AG04450 (cell line): ENCODE measurements at regions not wholly inside any gene's neighbourhood (a gene's known extent, or its start where the extent isn't known, plus 50 kb on each side); places are given as distances from the start of the nearest gene placed in this dataset.
"Not testable (repeated sequence)": the region's sequence is repeated elsewhere in the genome, so short reads cannot be mapped to it uniquely, and the experiment has no call there.

Experiments
- CTCF ChIA-PET: fragments of 300-600, 350-600 bp; formaldehyde crosslinking; extraction: SDS; loops from one replicate; lab custom pipeline; 2022; ENCODE audit warnings: antibody characterized with exemption, inconsistent platforms; lab: Charles Lee
- POLR2A ChIA-PET: fragments of 350-600 bp; formaldehyde crosslinking; extraction: SDS; loops from one replicate; lab custom pipeline; 2021; ENCODE audit warnings: antibody characterized with exemption, inconsistent platforms; lab: Yijun Ruan, JAX
- DNase-seq: peaks from one replicate; pipeline ENCODE4 v3.0.0-alpha.2; 2011; ENCODE audit warnings: low read depth, low spot score
- H3K27ac ChIP-seq: one replicate; pipeline ENCODE4 v1.5.1; 2012; ENCODE audit warnings: low read depth, low read length, control low read depth
- H3K27me3 ChIP-seq: one replicate; pipeline ENCODE4 v1.6.0; 2012; ENCODE audit warnings: low read length; ENCODE audit not compliant: control insufficient read depth, insufficient read depth
- H3K4me3 ChIP-seq: 2 replicates; pipeline ENCODE4 v1.5.1; 2011; ENCODE audit warnings: mild to moderate bottlenecking, low read depth, low read length, control low read depth
- H3K9me3 ChIP-seq: 2 replicates; pipeline ENCODE4 v1.5.1; 2012; ENCODE audit warnings: low read length; ENCODE audit not compliant: control insufficient read depth, insufficient read depth
- CTCF ChIP-seq: IDR thresholded peaks from 2 replicates; pipeline ENCODE4 v1.5.1; 2011; ENCODE audit warnings: low read depth, low read length, control low read depth, inconsistent platforms

GRCh38 chr13:24931450-24932251, 164.3 kb upstream of the PABPC3 start:
- no peak for DNase-seq
- ChIA-PET POLR2A (no interaction called here), CTCF (interaction anchor here (1.0 to 1.1 kb wide), 2 partner anchors 66 kb away, joined by 3 to 5 read pairs; no protein-coding TSS in a partner anchor)
- TF ChIP-seq CTCF: no peak
- no peak overlapping the region for H3K27ac ChIP-seq
- no peaks in the 10 kb centered on the region for H3K9me3 ChIP-seq
- peak overlapping the region; percentile 43 for H3K4me3 ChIP-seq
- H3K27me3 ChIP-seq: peaks cover 30% of the 10 kb centered on the region

DNA sequence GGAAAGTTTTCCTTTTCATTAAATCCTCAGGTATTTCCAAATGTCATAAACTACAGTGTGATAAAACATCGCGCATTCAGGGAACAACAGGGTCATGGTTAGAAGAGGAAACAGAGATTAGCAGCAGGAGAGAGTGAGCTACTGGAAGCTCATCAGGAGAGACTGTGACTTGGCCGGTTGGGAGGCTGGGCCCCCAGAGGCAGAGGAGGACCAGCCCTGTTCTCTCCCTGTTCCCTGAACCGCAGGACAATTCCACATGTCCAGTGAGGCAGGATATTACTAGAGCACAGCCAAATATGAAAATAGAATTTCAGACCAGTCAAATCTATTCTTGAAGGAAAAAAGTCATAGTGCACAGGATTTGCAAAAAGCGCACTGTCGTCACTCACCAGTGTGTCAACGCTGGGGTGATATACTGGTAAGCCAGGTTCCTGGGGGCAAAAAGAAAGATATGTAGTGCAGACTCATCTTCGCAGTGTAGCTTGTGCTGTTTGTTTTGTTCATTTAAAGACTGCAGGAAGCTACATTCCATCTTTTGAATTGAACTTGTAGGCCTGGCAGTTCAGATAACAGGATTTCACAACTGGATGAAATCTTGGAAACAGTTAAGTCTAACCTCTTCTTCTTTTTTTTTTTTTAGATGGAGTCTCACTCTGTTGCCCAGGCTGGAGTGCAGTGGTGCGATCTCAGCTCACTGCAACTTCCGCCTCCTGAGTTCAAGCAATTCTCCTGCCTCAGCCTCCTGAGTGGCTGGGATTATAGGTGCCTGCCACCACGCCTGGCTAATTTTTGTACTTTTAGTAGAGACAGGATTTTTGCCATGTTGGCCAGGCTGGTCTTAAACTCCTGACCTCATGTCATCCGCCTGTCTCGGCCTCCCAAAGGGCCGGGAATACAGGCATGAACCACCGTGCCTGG, 162.6 kb upstream of the PABPC3 start:
- H3K4me3 ChIP-seq, H3K9me3 ChIP-seq, H3K27ac ChIP-seq, DNase-seq, POLR2A ChIA-PET: not testable (repeated sequence)
- CTCF ChIA-PET: interaction anchor here (0.5 kb wide), 1 partner anchor 68 kb away, joined by 3 read pairs; no protein-coding TSS in a partner anchor
- peaks cover 30% of the 10 kb centered on the region for H3K27me3 ChIP-seq

- CTCF ChIA-PET: interaction anchor here (0.5 kb wide), 1 partner anchor 67 kb away, joined by 3 read pairs; no protein-coding TSS in a partner anchor
- H3K27ac ChIP-seq, H3K9me3 ChIP-seq, H3K4me3 ChIP-seq, POLR2A ChIA-PET, DNase-seq: not testable (repeated sequence)
- peaks cover 30% of the 10 kb centered on the region for H3K27me3 ChIP-seq
Measured at GRCh38 chr13:24934024-24934385, 161.9 kb upstream of the PABPC3 start.

GRCh38 chr13:24938966-24939365, 157.0 kb upstream of the PABPC3 start:
- ChIA-PET CTCF (no interaction called here), POLR2A (no interaction called here)
- Histone ChIP-seq H3K4me3 (no peak overlapping the region), H3K27me3 (no peaks in the 10 kb centered on the region), H3K9me3 (no peaks in the 10 kb centered on the region), H3K27ac (no peak overlapping the region)
- TF ChIP-seq CTCF: no peak
- DNase-seq: no peak

DNA sequence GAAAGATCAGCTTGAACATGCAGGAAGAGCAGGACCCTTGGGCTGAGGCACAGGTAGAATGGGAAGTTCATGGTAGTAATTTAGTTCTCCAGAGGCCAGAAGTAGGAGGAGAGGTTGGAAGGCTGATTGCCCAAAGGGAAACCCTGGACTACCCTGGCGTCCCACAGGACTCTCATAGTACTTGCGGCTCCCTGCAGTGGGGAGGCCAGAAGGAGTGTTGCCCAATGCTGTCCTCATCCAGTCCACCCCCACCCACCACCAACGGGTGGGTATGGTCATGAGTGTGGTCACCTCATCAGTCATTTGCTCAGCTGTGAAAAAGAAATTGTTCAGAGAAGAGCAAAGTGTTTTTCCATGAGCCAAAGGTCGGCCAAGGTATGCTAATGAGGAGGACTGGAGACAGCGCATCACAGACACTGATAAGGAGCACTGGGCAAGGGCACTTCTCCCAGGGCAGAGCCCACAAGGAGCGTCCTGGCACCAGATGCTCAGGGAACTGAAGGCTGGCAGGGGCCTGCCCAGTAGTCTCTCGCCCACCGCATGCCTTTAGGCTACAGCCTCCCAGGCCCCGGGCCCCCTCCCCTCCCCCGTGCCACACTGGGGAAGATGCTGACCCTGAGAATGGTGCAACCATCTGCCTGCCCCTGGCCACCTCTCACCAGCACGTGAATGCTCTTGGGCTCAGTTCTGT, 154.8 kb upstream of the PABPC3 start:
- H3K27me3 ChIP-seq, H3K4me3 ChIP-seq, CTCF ChIA-PET, H3K27ac ChIP-seq, H3K9me3 ChIP-seq, DNase-seq, POLR2A ChIA-PET: not testable (repeated sequence)

DNA sequence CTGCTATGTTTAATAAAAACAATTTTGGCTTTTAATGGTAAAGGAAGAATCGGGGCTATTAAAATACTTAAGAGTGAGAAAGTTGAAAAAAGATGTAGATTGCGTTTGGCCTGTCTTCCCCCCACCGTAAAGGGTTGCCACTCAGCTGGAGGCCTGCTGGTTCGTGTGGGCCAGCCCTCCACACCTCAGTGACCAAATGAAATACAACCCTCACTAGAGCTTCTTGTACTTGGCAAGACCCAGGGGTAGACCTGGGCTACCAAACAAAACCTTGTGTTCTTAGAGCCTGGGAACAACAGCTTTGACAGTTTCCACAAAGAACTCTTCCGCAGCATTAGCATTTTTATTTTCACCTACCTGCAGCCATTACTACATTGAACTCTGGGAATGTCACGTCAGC, 152.8 kb upstream of the PABPC3 start:
- no peak for DNase-seq
- CTCF ChIA-PET: no interaction called here
- no peak overlapping the region for H3K27ac ChIP-seq
- H3K27me3 ChIP-seq: no peaks in the 10 kb centered on the region
- no peak for TF ChIP-seq CTCF
- POLR2A ChIA-PET: no interaction called here
- no peak overlapping the region for H3K4me3 ChIP-seq
- H3K9me3 ChIP-seq: no peaks in the 10 kb centered on the region

DNA sequence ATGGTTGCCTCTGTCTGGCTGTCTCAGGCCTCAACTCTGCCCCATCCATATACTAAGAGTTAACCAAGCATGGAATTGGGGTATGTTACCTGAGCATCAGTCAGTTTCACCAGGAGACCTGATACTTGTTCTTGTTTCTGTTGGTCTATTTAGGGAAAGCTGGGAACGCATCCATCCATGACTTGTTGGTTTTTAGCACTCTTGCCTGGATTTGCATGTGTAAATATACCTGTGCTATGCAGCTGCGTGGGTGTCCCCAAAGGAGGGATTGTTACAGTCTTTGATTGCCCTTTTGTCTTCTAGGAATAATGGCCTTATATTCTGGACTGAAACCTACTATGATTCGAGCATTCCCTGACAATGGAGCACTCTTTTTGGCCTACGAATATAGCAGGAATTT, 151.9 kb upstream of the PABPC3 start:
- DNase-seq, POLR2A ChIA-PET, H3K27me3 ChIP-seq, H3K4me3 ChIP-seq, H3K9me3 ChIP-seq, H3K27ac ChIP-seq, CTCF ChIA-PET: not testable (repeated sequence)

DNA sequence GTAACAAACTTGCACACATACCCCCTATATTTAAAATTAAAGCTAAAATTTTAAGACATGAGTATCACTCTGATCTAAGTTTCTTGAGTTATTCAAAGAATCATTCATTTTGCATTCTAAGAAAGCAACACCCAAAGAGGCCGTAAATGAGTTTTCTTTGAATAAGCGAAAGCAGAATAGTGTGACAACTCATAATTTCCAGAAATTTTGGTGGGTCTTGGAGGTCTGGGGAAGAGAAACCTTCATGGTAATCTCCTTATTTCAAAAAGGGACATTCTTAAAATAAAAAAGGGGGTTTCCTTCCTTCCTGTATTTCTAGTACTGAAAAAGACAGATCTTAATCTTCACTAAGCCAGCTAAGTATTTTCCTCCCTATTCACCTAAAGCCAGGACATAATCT, 147.0 kb upstream of the PABPC3 start:
- CTCF ChIA-PET, H3K27me3 ChIP-seq, H3K27ac ChIP-seq, DNase-seq, H3K4me3 ChIP-seq, POLR2A ChIA-PET, H3K9me3 ChIP-seq: not testable (repeated sequence)
